NCI-H510A treated with DMSO at 0.1 percent for 48 hours (cell line): ENCODE measurements at regions not wholly inside any gene's neighbourhood (a gene's known extent, or its start where the extent isn't known, plus 50 kb on each side); places are given as distances from the start of the nearest gene placed in this dataset.

Experiments
- DNase-seq: peaks from one replicate; lab custom pipeline; 2025; lab: John Stamatoyannopoulos, UW

DNA sequence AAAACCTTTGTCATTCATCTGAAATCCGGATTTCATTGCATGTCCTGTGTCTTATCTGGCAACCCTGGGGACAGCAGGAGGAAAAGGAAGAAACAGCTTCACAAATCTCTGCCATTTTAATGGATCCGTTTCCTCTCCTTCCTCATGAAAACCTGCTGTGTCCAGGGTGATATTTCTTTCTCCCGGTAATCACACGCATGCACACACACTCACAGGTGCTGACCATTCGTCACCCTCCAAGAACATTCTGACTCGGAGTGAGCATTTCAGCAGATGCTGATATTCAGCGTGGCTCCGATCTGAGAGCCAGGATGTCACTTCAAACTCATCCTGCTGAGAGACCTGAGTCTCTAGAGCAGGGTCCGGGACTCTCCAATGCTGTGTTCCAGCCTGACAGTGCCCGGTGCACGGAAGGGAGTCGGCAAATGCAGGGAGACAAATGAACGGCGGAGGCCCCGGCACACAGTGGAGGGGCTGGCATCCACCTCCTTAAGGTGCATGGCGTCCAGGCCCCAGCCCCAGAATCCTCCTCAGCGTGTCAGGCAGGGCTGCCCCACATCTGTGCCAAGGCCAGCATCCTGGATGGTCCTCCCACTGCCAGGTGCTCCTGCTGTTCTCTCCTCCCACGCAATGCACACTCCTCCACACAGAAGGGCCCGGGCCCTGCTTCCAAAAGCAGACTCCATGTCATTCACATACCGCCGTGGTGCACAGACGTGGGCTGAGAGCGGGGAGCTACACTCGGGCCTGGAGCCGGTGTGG, 70.7 kb downstream of the RBFOX3 start:
- DNase-seq = no peak

DNA sequence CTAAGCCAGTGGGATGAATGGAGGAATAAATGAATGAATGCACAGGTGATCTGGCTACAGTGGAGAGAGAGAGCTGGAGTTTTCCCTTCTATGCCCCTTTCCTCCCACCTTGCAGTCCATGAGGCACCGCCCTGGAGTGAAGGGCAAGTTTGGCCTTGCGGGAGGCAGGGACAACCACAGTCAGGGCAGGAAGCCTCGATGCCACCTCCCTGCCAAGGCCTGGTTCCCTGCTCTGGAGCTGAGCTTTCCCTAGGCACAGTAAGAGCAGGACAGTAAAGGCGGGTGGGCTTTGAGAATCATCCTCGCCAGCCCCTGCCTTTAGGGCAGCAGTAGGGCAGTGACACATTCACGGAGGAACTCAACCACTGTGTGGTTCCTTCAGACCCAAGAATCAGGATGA, 72.6 kb downstream of the RBFOX3 start:
- no peak for DNase-seq

DNA sequence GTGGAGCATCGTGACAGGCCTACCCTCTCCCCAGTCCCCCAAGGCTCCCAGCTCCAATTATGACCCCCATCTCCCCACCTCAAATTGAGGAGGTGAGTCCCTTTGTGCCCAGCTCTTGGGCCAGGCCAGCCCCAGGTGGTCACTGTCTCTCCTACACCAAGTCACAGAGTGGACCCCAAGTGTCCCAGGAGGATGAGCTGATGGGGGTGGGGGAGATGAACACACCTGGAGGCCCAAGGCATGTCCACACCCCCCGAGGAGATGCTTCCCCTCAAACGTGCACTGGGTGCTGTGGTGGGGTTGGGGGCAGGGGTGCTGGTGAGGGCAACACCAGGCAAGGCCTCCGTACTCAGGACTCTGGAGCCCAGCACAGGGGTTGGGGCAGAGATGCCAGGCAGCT, 73.2 kb downstream of the RBFOX3 start:
- DNase-seq = no peak

DNA sequence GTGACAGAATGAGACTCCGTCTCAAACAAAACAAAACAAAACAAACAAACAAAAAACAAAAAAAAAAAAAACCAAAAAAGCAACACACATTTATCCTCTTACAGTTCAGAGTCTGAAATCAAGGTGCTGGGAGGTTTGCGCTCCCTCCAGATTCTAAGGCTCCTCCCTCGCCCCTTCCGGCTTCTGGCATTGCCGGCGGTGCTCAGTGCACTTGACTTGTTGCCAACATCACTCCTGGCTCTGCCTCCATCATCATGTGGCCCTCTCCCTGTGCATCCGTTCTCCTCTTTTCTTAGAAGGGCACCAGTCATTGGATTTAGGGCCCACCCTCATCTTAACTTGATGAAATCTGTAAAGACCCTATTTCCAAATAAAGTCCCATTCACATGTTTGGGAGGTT, 73.8 kb downstream of the RBFOX3 start:
- DNase-seq = no peak

DNA sequence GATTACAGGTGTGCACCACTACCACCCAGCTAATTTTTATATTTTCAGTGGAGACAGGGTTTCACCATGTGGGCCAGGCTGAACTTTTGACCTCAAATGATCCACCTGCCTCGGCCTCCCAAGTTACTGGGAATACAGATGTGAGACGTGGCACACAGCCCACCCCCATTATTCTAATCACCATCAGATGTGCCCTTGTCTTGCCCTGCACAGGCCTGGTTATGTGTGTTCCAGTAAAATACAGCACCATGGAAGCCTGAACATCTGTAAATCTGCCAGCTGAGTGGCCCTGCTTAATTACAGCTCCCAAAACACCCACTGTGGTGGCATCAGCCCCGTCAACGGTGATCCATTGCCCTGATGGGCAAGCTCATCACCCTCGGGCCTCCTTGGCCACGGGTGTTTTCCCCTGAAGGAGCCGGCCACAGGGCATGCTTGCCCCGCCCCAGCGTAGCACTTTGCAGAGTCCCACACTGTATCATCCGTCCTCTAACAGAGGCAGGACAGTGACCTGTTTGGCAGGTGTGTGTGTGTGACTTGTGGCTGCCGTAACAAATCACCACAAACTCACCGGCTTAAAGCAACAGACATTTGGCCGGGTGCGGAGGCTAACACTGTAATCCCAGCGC, 74.5 kb downstream of the RBFOX3 start:
- DNase-seq = no peak

DNA sequence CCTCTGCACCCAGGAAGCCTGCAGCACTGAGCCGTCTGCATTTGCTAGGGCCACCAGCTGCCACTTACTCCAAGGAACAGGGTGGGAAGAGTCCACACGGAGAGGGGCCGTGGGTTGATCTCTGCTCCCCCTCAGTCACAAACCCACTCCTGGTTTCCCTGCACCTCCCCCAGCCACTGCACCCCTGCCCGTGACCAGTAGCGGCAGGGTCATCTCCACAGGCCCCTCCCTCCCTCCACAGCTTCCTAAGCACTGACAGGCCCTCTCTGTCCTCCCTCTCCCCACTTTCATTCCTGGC, 75.2 kb downstream of the RBFOX3 start:
- no peak for DNase-seq

DNA sequence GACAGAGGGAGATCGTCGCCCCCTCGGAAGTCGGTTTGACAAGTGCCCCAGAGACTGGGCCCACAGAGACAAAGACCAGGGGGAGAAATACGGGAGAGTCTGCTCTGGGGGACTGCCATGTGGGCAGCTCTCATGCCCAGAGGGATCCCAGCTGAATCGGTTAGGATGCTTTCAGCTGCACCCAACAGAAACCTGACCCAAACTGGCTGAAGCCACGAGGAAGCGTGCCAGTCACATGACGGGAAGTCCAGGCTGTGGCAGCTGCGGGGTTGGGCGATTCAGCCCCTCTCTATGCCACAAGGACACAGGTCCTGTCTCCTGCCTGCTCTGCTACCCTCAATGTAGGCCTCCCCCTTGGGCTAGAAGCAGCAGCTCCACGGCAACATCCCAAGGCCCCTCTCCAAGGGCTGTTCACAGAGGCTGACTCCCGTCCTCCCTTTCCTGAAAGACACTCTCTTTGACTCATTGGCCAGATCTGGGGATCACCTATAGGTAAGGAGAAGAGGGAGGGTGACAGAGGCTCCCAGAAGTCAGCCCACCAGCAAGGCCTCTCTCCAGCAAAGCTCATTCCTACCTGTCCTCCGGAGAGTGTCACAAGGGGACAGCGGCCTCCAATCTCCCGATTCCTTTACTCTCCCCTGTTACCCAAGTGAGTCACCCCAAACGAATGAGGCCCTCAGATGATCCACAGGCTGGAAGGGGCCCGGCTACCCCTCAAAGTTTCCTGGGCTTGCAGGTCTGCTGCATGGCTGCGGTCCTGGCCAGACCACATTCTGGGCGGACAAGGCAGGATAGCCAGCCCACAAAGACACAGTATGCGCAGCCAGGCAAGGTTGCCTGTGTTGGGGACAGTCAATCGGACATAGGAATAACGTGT, 75.8 kb downstream of the RBFOX3 start:
- DNase-seq = no peak

DNA sequence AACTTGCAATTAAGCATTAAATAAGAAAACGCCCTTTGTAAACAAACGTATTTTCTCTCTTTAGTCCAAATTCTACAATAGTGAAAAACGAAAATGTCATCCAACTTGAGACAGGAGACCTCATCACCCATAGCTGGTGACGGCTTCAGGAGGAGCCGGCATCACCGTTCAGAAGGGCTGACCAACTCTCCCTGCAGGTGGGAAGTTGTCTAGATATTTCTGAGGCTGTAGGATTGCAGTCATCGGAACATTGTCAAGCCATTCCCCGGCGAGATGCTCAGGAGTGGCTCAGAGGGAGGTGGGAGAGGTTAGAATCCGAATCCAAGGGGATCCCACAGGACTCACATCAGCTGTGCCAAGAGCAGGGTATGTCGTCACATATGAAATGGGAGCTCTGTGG, 76.7 kb downstream of the RBFOX3 start:
- DNase-seq = no peak

DNA sequence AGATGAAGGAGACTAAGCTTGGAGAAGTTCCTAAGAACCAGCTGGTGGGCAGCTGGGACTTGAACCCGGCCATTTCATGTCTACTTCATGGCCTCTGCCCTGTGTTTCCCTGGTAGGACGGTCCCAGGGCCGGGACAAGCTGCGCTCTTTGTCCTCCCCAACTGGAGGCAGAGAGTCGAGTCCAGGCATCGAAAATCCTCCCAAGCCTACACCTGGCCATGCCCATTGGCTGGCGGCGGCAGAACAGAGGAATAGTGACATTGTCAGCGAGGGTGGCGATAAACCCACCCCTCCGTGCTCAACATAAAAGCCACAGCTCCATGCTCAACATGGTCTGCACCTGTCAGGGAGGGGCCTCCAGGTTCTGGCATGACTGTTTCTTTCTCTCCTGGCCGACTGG, 77.7 kb downstream of the RBFOX3 start:
- no peak for DNase-seq

DNA sequence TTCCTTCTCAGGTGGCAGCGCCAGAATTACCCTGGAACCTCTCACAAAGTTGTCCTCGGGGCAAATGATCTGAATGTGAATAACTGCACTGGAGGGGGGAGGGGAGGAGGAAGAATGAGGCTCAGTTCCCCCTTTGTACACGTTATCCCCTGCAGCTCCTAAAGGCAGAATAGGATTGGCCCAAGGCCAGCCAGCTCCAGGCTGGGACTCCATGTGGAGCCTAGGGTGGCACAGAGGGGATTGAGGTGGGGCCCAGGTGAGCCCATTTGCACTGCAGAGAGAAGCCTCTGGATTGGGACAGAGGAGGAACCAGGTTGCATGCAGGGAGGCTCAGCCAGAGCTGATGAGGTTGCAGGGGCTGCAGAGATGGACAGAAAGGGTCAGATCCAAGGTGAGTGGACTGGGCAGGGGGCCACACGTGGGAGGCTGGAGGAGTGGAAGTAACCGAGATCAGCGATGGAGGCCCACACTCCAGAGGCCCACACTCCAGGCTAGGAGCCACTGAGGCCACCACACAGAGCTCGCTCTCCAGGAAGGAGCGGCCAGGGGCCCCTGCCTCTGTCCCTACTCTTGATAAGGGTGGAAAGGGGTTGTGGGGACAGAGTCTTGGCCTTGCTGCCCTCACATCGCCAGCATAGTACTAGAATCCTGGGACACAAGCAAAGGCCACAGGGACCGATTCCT, 78.6 kb downstream of the RBFOX3 start:
- DNase-seq = no peak

DNA sequence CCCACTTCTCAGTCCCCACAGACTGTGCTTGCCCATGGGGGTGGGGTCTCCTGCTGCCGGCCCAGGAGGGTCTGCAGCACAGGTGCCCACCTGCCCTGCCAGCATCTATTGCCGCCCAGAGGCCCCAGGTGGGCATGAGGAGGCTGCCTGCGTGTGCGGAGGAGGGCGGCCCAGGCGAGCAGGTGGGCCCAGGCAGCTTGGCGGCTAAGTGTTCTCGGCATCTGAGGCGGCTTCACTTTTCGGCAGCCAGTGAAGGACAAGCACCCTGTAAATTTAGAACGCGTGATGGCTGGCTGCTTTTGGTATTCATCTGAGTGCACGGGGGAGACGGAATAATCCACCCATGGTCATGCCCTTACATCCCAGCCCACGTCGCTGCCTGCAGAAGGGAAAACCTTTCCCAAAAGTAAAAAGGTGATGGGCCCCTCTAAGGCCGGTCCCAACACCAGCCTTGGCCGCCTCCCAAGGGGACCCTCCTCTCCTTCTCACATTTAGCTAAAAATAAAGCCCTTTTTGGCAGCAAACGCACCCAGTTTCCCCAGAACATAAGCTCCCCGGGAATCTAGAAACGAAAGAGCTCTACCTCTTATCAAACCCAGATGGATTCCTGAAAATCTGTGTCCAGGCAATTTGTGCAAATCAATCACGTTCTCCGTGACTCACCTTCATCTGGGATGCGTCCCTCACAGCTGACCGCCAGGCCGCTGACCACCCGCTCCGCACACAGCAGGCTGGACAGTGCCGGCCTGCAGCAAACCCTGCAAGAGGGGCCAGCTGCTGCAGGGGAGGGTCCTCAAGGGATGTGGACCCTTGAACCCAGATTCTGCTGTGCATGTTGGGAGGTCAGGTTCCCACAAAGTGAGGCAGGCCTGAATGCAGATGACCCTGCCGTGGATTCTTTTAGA, 79.4 kb downstream of the RBFOX3 start:
- no peak for DNase-seq

DNA sequence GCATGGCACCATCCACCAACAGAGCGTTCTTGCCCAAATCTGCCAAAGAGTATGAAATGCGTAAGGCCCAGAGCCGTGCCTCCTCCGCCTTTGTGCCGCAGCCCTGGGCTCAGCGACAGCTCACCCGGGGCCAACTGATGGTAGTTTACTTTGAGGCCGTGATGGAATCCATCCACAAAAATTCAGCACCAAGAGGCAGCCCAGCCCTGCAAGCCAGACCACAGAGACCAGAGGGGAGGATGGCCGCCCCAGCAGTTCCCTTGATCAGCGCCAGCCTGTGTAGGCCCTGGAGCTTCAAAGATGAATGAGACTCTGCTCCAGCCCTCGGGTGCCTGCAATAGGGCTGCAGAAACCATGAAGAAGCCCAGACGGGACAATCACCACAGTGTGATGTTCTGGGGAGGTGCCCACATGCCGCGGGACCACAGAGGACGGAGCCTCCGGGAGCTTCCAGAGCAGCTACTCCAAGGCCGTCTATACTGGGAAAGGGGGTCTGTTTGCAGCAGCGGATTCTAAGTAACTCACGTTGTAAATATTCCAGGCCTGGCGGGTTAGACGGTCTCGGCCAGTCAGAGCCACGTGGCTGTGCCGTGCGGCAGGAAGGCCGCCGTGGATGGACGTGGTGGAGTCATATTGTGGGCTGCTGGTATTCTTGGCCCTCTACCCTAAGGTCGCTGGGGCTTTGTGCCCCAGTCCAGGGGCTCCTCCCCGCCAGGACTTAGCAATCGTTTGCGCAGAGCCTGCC, 80.3 kb downstream of the RBFOX3 start:
- no peak for DNase-seq

DNA sequence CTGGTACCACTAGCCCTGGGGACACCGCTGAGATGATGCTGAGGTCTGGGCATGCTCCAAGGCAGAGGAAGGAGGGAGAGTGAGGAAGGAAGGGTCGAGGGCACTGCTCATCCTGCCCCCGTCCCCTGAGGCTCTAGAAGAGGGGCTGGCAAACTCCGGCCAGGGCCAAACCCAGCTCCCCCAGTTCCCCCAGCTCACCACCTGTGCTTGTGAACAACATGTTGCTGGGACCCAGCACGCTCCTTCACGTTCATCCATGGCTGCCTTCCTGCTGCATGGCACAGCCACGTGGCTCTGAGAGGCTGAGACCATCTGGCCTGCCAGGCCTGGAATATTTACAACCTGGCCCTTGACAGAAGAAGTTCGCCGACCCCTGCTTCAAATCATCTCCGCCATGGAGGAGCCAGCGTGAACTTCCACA, 81.2 kb downstream of the RBFOX3 start:
- DNase-seq = no peak

DNA sequence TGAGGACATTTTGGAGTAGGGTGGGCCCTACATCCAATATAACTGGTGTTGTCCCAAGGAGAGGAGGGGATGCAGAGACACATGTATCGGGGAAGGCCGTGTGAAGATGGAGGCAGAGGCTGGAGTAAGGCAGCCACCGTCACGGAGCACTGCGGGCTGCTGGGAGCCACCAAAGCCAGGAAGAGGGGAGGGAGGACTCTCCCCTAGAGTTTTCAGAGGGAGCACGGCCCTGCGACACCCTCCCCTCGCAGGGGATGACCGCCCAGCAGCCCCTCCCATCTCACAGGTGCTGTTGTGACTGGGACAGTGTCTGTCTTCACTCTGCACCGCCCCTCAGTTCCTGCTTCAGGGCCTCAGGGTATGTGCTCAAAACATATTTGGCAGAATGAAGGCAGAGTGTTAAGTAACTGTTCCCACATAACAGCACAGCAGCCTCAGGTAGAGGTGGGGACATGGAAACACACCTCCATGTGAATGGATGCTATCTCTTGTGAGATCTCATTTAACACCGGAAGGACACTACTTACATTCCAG, 82.2 kb downstream of the RBFOX3 start:
- DNase-seq = no peak

DNA sequence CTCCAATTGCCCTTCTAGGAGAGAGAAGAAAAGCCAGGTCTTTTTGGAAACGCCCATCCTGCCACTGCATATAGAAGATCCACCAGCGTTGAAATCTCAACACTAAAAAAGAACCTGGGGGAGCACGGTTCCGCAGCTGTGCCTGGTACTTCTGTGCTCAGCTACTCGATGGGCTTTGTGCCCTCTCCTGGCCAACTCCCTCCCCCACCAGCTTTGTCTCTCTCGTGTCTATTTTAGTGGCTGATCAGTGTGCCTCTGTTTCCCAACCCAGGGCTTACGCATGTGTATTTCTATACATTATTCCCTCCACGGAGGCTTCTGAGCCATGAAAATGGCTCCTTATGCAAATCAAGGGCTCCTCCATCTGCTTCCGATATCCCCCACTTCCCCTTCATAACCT, 83.5 kb downstream of the RBFOX3 start:
- DNase-seq = no peak

DNA sequence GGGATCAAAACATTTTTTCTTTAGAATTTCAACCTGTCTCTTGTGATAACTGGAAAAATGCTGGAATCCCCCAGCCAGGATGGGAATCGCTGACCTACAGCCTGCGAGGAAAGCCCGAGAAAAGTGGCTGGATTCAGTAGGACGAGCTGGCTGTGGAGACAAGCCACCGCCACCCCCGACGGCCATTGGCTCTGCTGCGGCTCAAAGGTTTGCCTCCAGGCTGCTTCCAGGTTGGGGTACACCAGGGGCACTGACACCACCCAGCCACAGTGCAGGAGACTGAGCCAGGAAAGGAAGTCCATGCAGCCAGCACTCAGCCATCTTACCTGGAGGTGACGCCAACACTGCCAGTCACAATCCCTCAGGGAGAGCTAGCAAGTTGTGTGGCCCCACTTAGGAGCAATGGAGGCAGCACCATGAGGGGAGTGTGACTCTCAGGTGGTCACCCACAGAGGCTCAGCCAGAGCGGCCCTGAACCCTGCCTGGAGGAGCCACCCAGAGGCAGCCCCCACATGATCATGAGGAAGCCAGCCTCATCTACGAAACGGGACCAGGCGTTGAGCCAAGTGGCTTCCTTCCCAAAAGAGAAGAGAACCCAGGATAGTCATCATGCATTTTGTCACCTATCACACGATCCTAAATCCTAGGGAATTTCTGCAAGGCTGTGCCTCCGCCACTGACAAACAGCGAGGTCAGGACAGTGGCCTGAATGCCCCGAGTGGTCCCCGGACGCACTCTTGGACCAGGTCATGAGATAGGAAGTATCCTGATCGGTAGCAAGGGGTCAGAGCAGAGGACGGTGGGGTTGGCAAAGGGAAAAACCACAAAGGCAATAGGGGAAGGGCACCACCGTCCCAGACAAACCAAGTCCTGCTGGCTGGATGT, 84.8 kb downstream of the RBFOX3 start:
- no peak for DNase-seq

DNA sequence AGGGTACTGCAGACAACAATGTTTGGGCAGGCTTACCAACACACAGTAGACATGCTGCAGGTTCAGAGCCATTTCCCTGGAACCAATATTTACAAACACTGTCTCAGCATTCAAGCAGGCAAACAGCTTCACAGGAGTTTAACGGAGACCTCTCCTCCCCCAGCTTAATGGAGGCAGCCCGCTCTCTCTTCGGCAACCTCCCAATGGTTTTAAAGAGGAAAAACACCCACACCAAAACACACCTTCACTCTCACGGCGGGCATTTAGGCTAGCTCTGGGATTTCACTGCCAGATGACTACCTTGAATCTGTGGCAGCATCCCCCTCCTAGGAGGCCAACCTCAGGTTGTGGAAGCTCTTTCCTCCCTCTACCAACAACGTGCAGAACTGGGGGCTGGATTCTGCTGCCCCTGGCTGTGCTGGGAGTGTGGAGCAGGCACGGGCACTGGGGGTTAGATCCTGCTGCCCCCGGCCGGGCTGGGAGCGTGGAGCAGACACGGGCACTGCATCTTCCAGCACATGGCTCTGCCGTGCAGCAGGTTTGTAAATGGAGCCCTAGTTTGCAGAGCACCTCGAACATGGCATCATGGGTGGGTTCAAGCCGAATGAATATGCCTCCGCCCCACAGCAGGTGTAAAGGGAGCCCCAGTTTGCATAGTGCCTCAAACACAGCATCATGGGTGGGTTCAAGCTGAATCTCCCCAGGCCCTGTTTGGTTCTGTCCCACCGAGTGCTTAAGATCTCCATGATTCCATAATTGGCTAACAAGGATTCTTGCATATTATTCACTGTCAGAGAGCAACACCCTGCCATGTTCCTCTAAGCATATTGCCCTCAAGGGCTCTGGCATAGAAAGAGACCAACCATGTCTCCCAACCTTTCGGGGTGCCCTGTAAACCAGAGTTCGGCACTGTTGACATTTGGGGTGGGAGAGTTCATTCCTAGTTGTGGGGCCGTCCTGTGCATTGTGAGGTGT, 86.4 kb downstream of the RBFOX3 start:
- DNase-seq = no peak

DNA sequence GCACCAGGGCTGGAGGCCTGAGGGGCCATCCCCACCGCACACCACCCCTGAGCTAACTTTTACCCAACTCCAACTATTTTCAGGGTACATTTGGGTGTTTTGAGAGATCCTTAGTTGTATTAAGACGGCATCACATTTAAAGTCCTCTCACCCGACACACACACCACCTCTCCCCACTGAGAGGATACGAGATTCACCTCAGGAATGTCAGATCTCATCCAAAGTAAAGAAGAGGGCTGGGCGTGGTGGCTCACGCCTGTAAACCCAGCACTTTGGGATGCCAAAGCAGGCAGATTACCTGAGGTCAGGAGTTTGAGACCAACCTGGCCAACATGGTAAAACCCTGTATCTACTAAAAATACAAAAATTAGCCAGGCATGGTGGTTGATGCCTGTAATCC, 88.4 kb downstream of the RBFOX3 start:
- DNase-seq = no peak
